Vagina (tissue), 2 donors: ENCODE measurements at regions not wholly inside any gene's neighbourhood (a gene's known extent, or its start where the extent isn't known, plus 50 kb on each side); places are given as distances from the start of the nearest gene placed in this dataset.

Experiments used
- POLR2A ChIP-seq, 2 donors: fragments of 450-650 bp; IDR thresholded peaks; one replicate each; pipeline ENCODE4 v1.6.1; 2017; ENCODE audit warnings: antibody characterized with exemption in 2 of 2, mild to moderate bottlenecking in 2 of 2, moderate library complexity in 2 of 2
- TF ChIP-seq, protein P1 (sequence below), 3 experiments: fragments of 450-650 bp in 2 of 3; fragments of 200-600 bp in 1 of 3; sonication (generic) in 1 of 3; IDR thresholded peaks; one replicate each; pipeline ENCODE4 v1.5.1; 2017 to 2019; ENCODE audit warnings: antibody characterized with exemption in 3 of 3, mild to moderate bottlenecking in 2 of 3, moderate library complexity in 2 of 3

DNA sequence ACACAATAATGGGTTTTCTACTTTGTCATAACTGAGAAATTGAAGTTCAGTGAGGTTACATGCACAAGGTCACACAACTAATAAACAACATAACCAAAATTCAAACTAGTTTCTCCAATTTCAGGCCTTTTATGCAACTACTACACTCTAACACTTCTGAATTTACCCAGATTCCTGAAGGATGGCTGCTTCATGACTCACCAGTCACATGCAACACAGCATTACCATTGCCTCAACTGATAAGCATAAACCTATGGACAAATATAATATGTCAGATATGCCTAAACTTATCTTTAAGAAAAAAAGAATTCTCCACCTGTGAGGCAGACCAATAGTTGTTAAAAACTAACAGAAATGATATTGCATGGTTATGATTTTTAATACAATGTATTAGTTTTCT, 586.5 kb upstream of the SLC8A1 start:
- TF ChIP-seq, protein P1, sequence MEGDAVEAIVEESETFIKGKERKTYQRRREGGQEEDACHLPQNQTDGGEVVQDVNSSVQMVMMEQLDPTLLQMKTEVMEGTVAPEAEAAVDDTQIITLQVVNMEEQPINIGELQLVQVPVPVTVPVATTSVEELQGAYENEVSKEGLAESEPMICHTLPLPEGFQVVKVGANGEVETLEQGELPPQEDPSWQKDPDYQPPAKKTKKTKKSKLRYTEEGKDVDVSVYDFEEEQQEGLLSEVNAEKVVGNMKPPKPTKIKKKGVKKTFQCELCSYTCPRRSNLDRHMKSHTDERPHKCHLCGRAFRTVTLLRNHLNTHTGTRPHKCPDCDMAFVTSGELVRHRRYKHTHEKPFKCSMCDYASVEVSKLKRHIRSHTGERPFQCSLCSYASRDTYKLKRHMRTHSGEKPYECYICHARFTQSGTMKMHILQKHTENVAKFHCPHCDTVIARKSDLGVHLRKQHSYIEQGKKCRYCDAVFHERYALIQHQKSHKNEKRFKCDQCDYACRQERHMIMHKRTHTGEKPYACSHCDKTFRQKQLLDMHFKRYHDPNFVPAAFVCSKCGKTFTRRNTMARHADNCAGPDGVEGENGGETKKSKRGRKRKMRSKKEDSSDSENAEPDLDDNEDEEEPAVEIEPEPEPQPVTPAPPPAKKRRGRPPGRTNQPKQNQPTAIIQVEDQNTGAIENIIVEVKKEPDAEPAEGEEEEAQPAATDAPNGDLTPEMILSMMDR (IDR thresholded peaks at IDR 0.05), result no peak
- no peak for TF ChIP-seq POLR2A (IDR thresholded peaks at IDR 0.05)
